ENCODE measurements at regions not wholly inside any gene's neighbourhood (a gene's known extent, or its start where the extent isn't known, plus 50 kb on each side); places are given as distances from the start of the nearest gene placed in this dataset.
A peak's percentile ranks its signal among the peaks of the same experiment; 100 is the strongest.

DNA sequence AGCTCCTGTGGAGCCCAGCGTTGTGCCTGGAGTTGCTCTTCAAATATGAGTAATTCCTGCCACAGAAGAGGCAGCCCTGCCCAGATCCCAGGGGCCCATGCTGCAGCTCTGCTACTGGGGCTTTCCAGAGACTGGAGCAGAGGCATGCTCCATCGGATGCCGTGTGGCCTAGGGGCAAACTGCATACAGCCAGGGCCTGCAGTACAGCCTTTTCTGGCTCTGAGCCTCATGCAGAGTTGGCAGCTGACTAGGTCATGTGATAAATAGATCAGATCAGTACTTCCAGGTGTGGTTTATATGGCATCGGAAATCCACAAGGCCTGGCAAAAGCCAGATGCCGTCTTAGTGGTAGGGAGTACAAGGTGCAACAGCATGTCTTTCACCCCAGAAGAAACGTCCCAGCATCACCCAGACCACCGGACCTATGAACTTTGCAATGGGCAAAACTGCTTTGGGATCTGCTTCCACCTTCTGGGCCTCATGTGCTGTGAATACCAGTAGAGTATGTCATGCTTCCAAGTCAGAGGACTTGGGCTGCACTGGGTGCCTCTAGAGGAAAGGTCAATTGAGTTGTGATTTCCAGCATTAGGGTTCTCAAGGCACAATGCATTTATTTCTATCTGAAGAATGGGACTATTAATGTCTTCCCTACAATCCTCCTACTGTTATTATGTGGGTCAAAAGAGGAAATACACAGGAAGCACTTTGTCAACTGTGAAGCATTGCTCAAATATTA is 250.7 kb upstream of the ZNF32 start:
- no peak for DNase-seq

GRCh38 chr10:43898592-43898991 is 249.9 kb upstream of the ZNF32 start:
- no peak for DNase-seq

DNA sequence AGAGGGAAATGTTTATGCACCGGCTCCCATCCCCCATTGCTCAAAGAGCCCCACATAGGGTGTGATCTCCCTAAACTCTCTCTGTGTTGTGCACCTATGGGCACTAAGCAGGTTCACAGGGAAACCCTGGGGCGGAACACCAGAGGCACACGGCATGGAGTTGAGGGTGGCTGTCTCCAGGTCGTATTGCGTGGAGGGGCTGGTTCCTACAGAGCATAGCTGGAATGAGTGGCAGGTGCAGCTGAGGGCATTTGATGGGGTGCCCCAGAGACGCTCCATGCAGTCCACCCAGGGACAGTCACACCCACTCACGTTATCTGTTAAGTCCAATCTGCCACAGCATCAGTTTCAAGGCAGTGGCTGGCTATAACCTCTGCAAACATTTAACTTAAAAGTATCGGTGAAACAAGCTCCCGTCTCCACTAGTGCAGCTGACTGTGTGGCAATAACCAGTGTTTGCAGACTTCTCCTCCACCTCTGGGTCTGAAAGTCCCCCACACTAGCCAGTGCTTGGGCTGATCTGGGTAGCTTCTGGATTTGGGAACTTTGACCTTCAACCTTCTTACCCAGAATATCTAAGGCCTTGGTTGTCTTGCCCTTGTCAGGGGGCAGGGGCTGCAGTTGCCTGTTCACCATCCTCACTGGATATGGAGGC is 249.2 kb upstream of the ZNF32 start:
- no peak for DNase-seq

- DNase-seq, result peak; percentile 58
These were observed 243.5 kb upstream of the ZNF32 start for GRCh38 chr10:43892062-43892770.

GRCh38 chr10:43891241-43891640 is 242.6 kb upstream of the ZNF32 start:
- DNase-seq, result no peak

DNA sequence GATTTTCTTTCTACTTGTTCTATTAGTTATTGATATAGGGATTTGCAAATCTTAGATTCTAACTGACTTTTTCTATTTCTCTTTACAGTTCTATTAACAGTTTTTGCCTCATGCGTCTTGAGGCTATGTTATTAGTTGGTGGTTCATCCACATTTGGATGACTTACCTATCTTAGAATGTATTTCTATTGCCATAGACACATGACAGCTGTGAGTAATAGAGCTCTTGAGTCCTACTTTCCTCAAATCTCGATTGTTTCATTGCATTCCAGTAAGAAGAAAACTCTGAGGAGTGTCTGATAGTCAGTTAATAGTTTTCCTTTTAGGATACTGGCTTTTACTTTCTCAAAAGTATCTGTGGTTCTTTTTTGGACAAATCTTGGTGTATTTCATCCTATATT is 241.4 kb upstream of the ZNF32 start:
- peak; percentile 19 for DNase-seq

- DNase-seq, result peak; percentile 70
These were observed 239.9 kb upstream of the ZNF32 start for GRCh38 chr10:43888586-43888985.

GRCh38 chr10:43885842-43886241 is 237.2 kb upstream of the ZNF32 start:
- no peak for DNase-seq

DNA sequence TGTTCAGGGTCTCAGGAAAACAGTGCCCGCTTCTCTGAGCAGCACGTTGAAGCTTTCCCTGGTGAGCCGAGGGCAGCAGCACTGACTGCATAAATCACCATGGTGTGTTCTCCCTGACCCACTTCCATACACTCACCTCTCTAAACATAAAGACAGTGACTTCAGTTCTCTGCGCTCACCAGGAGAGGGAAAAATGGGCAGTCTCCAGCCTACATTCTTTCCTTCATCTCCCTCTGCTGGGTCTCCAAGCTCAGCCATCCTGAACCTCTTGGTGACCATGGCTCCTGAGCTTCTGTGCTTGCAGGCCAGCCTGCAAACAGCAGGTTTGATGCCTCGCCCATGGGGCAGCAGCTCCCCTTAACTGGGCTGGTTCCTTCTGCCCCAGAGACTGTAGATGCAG is 236.6 kb upstream of the ZNF32 start:
- no peak for DNase-seq

DNA sequence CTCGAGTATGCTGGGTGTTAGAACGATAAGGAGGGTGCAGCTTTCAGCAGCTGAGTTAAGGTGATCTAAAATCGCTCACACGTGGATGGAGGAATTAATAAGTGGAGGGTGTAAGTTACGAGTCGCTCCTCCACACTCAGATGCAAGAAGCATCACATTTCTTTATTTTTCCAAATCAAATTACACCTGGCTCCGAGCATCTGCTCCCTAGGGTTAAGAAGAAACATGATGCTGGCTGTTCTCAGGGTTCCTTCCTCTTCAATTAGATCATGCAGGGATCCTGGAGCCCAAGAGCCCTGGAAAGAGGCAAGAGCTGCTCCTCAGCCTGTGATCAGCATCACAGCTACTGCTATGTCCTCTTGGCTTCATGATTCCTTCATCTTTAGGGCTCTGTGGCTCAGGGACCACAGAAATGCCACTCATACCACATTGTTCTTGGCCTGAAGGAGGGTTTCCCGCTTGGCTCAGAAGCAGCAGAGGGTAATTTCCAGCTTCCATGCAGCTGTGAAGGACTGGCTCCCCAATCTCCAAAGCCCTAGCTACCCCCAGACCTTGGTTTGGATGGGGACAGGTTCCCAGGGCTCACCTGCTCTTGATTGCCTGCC is 235.9 kb upstream of the ZNF32 start:
- DNase-seq, result no peak

- peak; percentile 32 for DNase-seq
These were observed 234.0 kb upstream of the ZNF32 start for GRCh38 chr10:43882711-43883110.

DNA sequence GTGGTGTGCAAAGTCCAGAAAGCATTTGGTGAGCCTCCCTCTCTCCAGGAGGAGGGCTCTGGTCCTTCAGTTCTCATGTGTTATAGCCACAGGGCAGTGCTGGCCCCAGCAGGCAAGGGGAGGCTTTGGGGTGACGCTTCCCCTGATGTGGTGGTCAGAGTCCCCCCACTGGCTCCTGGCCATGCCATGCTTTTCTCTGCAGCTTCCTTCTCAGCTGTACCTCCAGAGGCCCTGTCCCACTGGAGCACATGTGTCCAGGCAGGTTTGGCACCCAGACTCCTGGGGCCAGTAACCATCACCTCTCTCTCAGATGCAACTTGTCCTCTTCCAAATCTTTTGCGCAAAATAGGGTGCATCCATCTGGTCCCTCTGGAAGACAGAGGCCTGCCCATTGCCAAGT is 233.0 kb upstream of the ZNF32 start:
- DNase-seq, result no peak

DNA sequence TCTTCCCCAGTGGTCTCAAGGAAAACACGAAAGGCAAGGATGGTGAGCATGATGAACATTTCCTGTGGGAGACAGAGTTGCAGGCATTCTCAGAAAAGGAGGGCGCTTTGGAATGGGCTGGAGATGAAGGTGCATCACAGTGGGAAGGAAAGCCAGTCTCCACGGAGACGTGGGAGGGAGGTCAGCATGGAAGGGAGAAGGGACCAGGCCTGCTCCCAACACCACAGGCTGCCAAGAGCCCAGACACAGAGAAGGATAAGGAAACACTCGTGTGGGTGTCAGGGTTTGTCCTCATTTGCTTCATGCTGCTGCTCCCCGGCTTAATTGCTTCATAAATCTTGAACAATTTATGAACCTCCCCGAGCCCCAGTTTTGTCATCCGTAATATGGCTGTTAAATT is 231.5 kb upstream of the ZNF32 start:
- DNase-seq, result no peak

GRCh38 chr10:43879742-43880141 is 231.1 kb upstream of the ZNF32 start:
- no peak for DNase-seq

DNA sequence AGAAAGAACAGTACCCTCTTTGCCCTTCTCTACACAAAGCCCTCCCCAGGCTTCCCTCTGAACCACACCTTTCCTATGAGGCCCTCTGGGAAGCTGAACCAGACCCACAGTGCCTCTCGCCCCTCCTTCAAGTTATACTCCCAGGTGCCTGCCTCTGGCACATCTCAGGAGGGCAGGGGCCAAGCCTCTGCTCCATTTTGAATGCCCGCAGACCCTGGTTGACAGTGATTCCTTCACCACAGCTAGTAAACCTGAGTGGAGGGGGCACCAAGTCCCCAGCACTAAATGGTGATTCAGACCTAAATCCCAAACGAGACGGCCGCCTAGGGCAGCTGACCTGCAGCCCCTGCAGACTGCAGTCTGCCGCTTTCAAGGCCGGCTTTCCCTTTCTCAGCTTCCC is 230.5 kb upstream of the ZNF32 start:
- no peak for DNase-seq

- DNase-seq, result no peak
These were observed 229.7 kb upstream of the ZNF32 start for GRCh38 chr10:43878386-43878785.

GRCh38 chr10:43876976-43877375 is 228.3 kb upstream of the ZNF32 start:
- no peak for DNase-seq

DNA sequence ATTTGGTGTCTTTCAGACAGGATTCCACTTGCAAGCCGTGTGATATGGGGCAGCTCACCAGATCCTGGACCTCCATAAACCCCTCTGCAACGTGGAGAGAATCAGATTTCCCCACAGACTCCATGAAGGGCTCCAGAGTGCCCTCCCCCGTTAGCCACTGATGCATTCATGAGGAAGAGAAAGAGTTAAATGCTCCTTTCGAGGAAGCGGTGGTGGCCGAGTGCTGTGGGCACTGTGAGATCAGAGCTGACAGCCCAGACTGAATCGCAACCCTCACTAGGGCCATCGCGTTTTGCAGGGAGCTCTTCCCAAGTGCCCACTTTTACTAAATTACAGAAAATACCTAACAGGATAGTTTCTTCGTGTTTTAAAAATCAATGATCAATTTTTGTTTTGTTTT is 226.3 kb upstream of the ZNF32 start:
- no peak for DNase-seq

DNA sequence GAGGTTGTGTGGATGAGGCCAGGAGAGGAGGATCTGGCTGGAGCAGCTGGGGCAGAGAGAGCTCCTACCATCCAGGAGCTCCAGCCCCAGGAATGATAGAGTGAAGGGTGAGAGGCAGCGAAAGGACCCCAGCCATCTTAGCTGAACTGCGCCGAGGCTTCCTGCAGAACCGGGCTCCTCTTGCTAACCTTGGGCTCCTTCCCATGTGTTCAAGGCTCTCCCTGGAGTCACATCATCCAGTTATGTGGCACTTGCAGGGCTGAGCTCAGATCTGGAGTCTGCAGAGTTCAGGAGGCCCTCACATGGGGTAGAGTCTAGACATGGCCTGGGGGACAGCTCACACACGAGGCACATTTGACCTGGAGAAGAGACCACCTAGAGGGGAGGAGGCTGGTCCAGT is 225.0 kb upstream of the ZNF32 start:
- DNase-seq, result no peak

- no peak for DNase-seq
These were observed 224.0 kb upstream of the ZNF32 start for GRCh38 chr10:43872644-43873043.

GRCh38 chr10:43871545-43871944 is 222.9 kb upstream of the ZNF32 start:
- no peak for DNase-seq

DNA sequence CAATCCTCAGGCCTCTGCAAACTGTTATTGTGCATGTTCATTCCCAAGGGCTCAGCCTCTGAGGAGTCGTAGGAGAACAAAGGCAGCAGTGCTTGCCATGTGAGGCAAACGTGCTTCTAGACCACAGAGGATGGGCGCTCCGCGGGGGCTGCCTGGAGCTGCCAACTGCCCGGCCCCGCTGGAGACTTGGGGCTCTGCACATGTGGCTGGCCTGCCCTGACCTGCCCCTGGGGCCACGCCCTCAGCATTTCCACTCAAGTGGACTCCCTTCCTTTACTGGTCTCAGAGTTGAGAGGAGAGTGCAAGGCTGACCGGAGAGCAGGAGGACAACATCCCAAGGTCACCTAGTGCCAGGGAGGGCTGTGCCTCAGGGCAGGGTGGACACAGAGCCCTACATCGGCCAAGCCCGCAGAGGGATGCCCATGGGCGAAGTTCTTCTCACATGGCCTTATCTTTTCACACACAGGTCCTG is 222.3 kb upstream of the ZNF32 start:
- no peak for DNase-seq

GRCh38 chr10:43869669-43870322 is 221.1 kb upstream of the ZNF32 start:
- DNase-seq, result no peak

Measured in skin of body (tissue), 1 donor.